Muscle of leg (tissue), 3 donors: ENCODE measurements at regions not wholly inside any gene's neighbourhood (a gene's known extent, or its start where the extent isn't known, plus 50 kb on each side); places are given as distances from the start of the nearest gene placed in this dataset.
A peak's percentile ranks its signal among the peaks of the same experiment; 100 is the strongest.

Experiments
- DNase-seq: peaks from one replicate; pipeline ENCODE4 v3.0.0; 2013
- H3K27ac ChIP-seq: one replicate; pipeline ENCODE4 v1.5.1; 2013; ENCODE audit warnings: mild to moderate bottlenecking, low read length, control low read depth
- H3K27me3 ChIP-seq: one replicate; pipeline ENCODE4 v1.6.1; 2013; ENCODE audit warnings: low read length; ENCODE audit not compliant: control insufficient read depth, insufficient read depth
- H3K36me3 ChIP-seq: one replicate; pipeline ENCODE4 v1.6.1; 2013; ENCODE audit warnings: low read length; ENCODE audit not compliant: control insufficient read depth, insufficient read depth
- H3K4me1 ChIP-seq: one replicate; pipeline ENCODE4 v1.6.1; 2013; ENCODE audit warnings: low read length; ENCODE audit not compliant: control insufficient read depth, insufficient read depth
- H3K4me3 ChIP-seq: one replicate; pipeline ENCODE4 v1.5.1; 2013; ENCODE audit warnings: low read length, control low read depth
- H3K9me3 ChIP-seq: replicated peaks from 2 replicates; pipeline ENCODE4 v1.6.1; 2013; ENCODE audit warnings: low read depth, low read length; ENCODE audit not compliant: control insufficient read depth
- WGBS: methylation state at CpG from one replicate; pipeline ENCODE4 v1.1.5; 2013; ENCODE audit warnings: missing lambda C conversion rate; ENCODE audit not compliant: insufficient coverage; 5-methylcytosine and 5-hydroxymethylcytosine counted together

- H3K4me1 ChIP-seq: no peaks in the 10 kb centered on the region
- WGBS: no CpG with 5 or more reads among the region's 2 CpGs
These were observed 599.2 kb upstream of the CDH6 start for GRCh38 chr5:30594331-30594730.

GRCh38 chr5:30592833-30593232 lies 600.7 kb upstream of the CDH6 start:
- no peak overlapping the region for H3K4me3 ChIP-seq
- WGBS: no CpG with 5 or more reads among the region's 3 CpGs
- no peak for DNase-seq
- H3K27ac ChIP-seq: no peak overlapping the region
- H3K36me3 ChIP-seq: no peaks in the 10 kb centered on the region
- peaks cover 2% of the 10 kb centered on the region for H3K9me3 ChIP-seq
- no peaks in the 10 kb centered on the region for H3K4me1 ChIP-seq
- H3K27me3 ChIP-seq: no peaks in the 10 kb centered on the region

More at GRCh38 chr5:30594331-30594730, 599.2 kb upstream of the CDH6 start:
- Histone ChIP-seq H3K27me3 (no peaks in the 10 kb centered on the region), H3K36me3 (no peaks in the 10 kb centered on the region), H3K27ac (no peak overlapping the region), H3K9me3 (peaks cover 2% of the 10 kb centered on the region), H3K4me3 (no peak overlapping the region)
- no peak for DNase-seq

- Histone ChIP-seq H3K36me3 (no peaks in the 10 kb centered on the region), H3K4me3 (no peak overlapping the region), H3K27me3 (no peaks in the 10 kb centered on the region), H3K4me1 (no peaks in the 10 kb centered on the region), H3K27ac (no peak overlapping the region), H3K9me3 (no peaks in the 10 kb centered on the region)
- peak; percentile 13 for DNase-seq
- no CpG with 5 or more reads among the region's 8 CpGs for WGBS
These were observed 612.1 kb upstream of the CDH6 start for GRCh38 chr5:30581198-30581935.

GRCh38 chr5:30574761-30575160 lies 618.7 kb upstream of the CDH6 start:
- Histone ChIP-seq H3K27me3 (no peaks in the 10 kb centered on the region), H3K27ac (no peak overlapping the region), H3K36me3 (no peaks in the 10 kb centered on the region), H3K4me3 (no peak overlapping the region), H3K9me3 (no peaks in the 10 kb centered on the region), H3K4me1 (no peaks in the 10 kb centered on the region)
- no peak for DNase-seq
- WGBS: no CpG with 5 or more reads among the region's 1 CpG

GRCh38 chr5:30572279-30572678 lies 621.2 kb upstream of the CDH6 start:
- Histone ChIP-seq H3K4me3 (no peak overlapping the region), H3K4me1 (no peaks in the 10 kb centered on the region), H3K36me3 (no peaks in the 10 kb centered on the region), H3K27me3 (no peaks in the 10 kb centered on the region), H3K9me3 (no peaks in the 10 kb centered on the region), H3K27ac (no peak overlapping the region)
- DNase-seq: peak; percentile 2
- WGBS: no CpG with 5 or more reads among the region's 1 CpG

GRCh38 chr5:30561771-30562170 lies 631.7 kb upstream of the CDH6 start:
- no peaks in the 10 kb centered on the region for H3K4me1 ChIP-seq
- DNase-seq: no peak
- WGBS: no CpG with 5 or more reads among the region's 2 CpGs
- H3K27ac ChIP-seq: no peak overlapping the region
- no peak overlapping the region for H3K4me3 ChIP-seq
- H3K27me3 ChIP-seq: no peaks in the 10 kb centered on the region
- no peaks in the 10 kb centered on the region for H3K36me3 ChIP-seq
- no peaks in the 10 kb centered on the region for H3K9me3 ChIP-seq

GRCh38 chr5:30551618-30552017 lies 641.9 kb upstream of the CDH6 start:
- no peak overlapping the region for H3K27ac ChIP-seq
- no peaks in the 10 kb centered on the region for H3K4me1 ChIP-seq
- H3K36me3 ChIP-seq: no peaks in the 10 kb centered on the region
- no peak overlapping the region for H3K4me3 ChIP-seq
- no peaks in the 10 kb centered on the region for H3K27me3 ChIP-seq
- WGBS: no CpG with 5 or more reads among the region's 4 CpGs
- no peak for DNase-seq
- H3K9me3 ChIP-seq: no peaks in the 10 kb centered on the region

- Histone ChIP-seq H3K27ac (no peak overlapping the region), H3K4me1 (no peaks in the 10 kb centered on the region), H3K4me3 (no peak overlapping the region), H3K27me3 (no peaks in the 10 kb centered on the region), H3K9me3 (no peaks in the 10 kb centered on the region), H3K36me3 (no peaks in the 10 kb centered on the region)
- WGBS: no CpG with 5 or more reads among the region's 4 CpGs
- no peak for DNase-seq
These were observed 644.7 kb upstream of the CDH6 start for GRCh38 chr5:30548580-30549305.

- H3K27ac ChIP-seq: no peak overlapping the region
- H3K4me1 ChIP-seq: no peaks in the 10 kb centered on the region
- no peak for DNase-seq
- no peak overlapping the region for H3K4me3 ChIP-seq
- H3K36me3 ChIP-seq: no peaks in the 10 kb centered on the region
- 89% methylated on average over 4 of the region's 4 CpGs for WGBS
- no peaks in the 10 kb centered on the region for H3K27me3 ChIP-seq
- peaks cover 9% of the 10 kb centered on the region for H3K9me3 ChIP-seq
These were observed 653.3 kb upstream of the CDH6 start for GRCh38 chr5:30540150-30540549.

- Histone ChIP-seq H3K27ac (no peak overlapping the region), H3K9me3 (peaks cover 9% of the 10 kb centered on the region), H3K4me3 (no peak overlapping the region), H3K36me3 (no peaks in the 10 kb centered on the region), H3K27me3 (no peaks in the 10 kb centered on the region), H3K4me1 (no peaks in the 10 kb centered on the region)
- no CpG with 5 or more reads among the region's 4 CpGs for WGBS
- DNase-seq: peak; percentile 4
These were observed 654.4 kb upstream of the CDH6 start for GRCh38 chr5:30539004-30539634.
